GM23338 (cell line): ENCODE measurements at regions not wholly inside any gene's neighbourhood (a gene's known extent, or its start where the extent isn't known, plus 50 kb on each side); places are given as distances from the start of the nearest gene placed in this dataset.

ENCODE experiments used
- ATAC-seq: fragments of 200-7000 bp; cut with Tn5 transposase; 3 replicates; pipeline ENCODE4 v1.9.1; 2020
- DNase-seq: peaks from one replicate; pipeline ENCODE4 v3.0.0-alpha.2; 2015; ENCODE audit warnings: low spot score
- H2AFZ ChIP-seq: fragments of 200-600 bp; sonication (generic); 2 replicates; pipeline ENCODE4 v1.8.0; 2016; ENCODE audit warnings: antibody characterized with exemption, mild to moderate bottlenecking, moderate library complexity
- H3F3A ChIP-seq: fragments of 200-600 bp; sonication (generic); replicated peaks from 2 replicates; pipeline ENCODE4 v1.8.0; 2017; ENCODE audit warnings: antibody characterized with exemption, mixed run types, low read depth
- H3K27ac ChIP-seq: fragments of 200-600 bp; sonication (generic); 2 replicates; pipeline ENCODE4 v1.6.1; 2016; ENCODE audit warnings: low read depth
- H3K27me3 ChIP-seq: fragments of 200-600 bp; sonication (generic); 2 replicates; pipeline ENCODE4 v1.8.0; 2016; ENCODE audit warnings: mild to moderate bottlenecking, mixed run types, moderate library complexity; ENCODE audit not compliant: insufficient read depth
- H3K36me3 ChIP-seq: fragments of 200-600 bp; sonication (generic); 2 replicates; pipeline ENCODE4 v1.8.0; 2016; ENCODE audit warnings: mild to moderate bottlenecking; ENCODE audit not compliant: insufficient read depth
- H3K4me1 ChIP-seq: fragments of 200-600 bp; sonication (generic); 2 replicates; pipeline ENCODE4 v1.8.0; 2016; ENCODE audit warnings: mild to moderate bottlenecking, moderate library complexity; ENCODE audit not compliant: insufficient read depth
- H3K4me2 ChIP-seq: fragments of 200-600 bp; sonication (generic); 2 replicates; pipeline ENCODE4 v1.7.1; 2017; ENCODE audit warnings: mixed run types
- H3K4me3 ChIP-seq: fragments of 200-600 bp; sonication (generic); 2 replicates; pipeline ENCODE4 v1.6.1; 2016; ENCODE audit warnings: mixed run types
- H3K79me2 ChIP-seq: fragments of 200-600 bp; sonication (generic); replicated peaks from 2 replicates; pipeline ENCODE4 v1.8.0; 2017; ENCODE audit warnings: mild to moderate bottlenecking; ENCODE audit not compliant: insufficient read depth
- H3K9me2 ChIP-seq: fragments of 200-600 bp; sonication (generic); 2 replicates; pipeline ENCODE4 v1.8.0; 2017; ENCODE audit not compliant: insufficient read depth
- H4K20me1 ChIP-seq: fragments of 200-600 bp; sonication (generic); replicated peaks from 2 replicates; pipeline ENCODE4 v1.8.0; 2017; ENCODE audit warnings: mild to moderate bottlenecking; ENCODE audit not compliant: insufficient read depth
- H3K27ac Mint-ChIP-seq: 2 replicates; pipeline ENCODE4 v1.8.0; 2020; ENCODE audit warnings: inconsistent platforms, mild to moderate bottlenecking, moderate library complexity, mixed read lengths
- H3K27me3 Mint-ChIP-seq: 3 replicates; pipeline ENCODE4 v1.8.0; 2022; ENCODE audit warnings: low read depth, mild to moderate bottlenecking, moderate library complexity, mixed read lengths, inconsistent platforms; ENCODE audit not compliant: insufficient read depth, poor library complexity
- H3K36me3 Mint-ChIP-seq: 3 replicates; pipeline ENCODE4 v1.8.0; 2021; ENCODE audit warnings: low read depth, mild to moderate bottlenecking, inconsistent platforms, moderate library complexity, mixed read lengths
- H3K4me1 Mint-ChIP-seq: 3 replicates; pipeline ENCODE4 v1.8.0; 2020; ENCODE audit warnings: mild to moderate bottlenecking, inconsistent platforms, mixed read lengths
- H3K4me3 Mint-ChIP-seq: 3 replicates; pipeline ENCODE4 v1.8.0; 2021; ENCODE audit warnings: moderate library complexity, mild to moderate bottlenecking, inconsistent platforms, mixed read lengths
- H3K9me3 Mint-ChIP-seq: 3 replicates; pipeline ENCODE4 v1.8.0; 2020; ENCODE audit warnings: moderate library complexity, mild to moderate bottlenecking, inconsistent platforms, mixed read lengths
- CTCF ChIP-seq, 2 experiments: fragments of 200-600 bp in 1 of 2; sonication (generic) in 1 of 2; conservative IDR thresholded peaks; 2 replicates each; pipeline versions ENCODE4 v1.5.1 to v1.6.1; 2016 to 2017; ENCODE audit warnings: antibody characterized with exemption in 2 of 2, low read depth in 2 of 2, mild to moderate bottlenecking in 2 of 2, moderate library complexity in 1 of 2
- ETS1 ChIP-seq: IDR thresholded peaks from 2 replicates; pipeline ENCODE4 v1.6.1; 2016; ENCODE audit warnings: antibody characterized with exemption
- EZH2 ChIP-seq: fragments of 200-600 bp; sonication (generic); IDR thresholded peaks from one replicate; pipeline ENCODE4 v1.8.0; 2017; ENCODE audit warnings: antibody characterized with exemption, mild to moderate bottlenecking, low read depth; ENCODE audit not compliant: unreplicated experiment
- EZH2phosphoT487 ChIP-seq: fragments of 200-600 bp; sonication (generic); IDR thresholded peaks from one replicate; pipeline ENCODE4 v1.8.1; 2018; ENCODE audit warnings: antibody characterized with exemption; ENCODE audit not compliant: unreplicated experiment
- JUNB ChIP-seq: IDR thresholded peaks from one replicate; pipeline ENCODE4 v1.6.1; 2016; ENCODE audit warnings: antibody characterized with exemption; ENCODE audit not compliant: unreplicated experiment
- NANOG ChIP-seq: IDR thresholded peaks from 2 replicates; pipeline ENCODE4 v1.6.1; 2016; ENCODE audit warnings: antibody characterized with exemption, borderline replicate concordance
- POLR2AphosphoS5 ChIP-seq: IDR thresholded peaks from 2 replicates; pipeline ENCODE4 v1.6.1; 2016; ENCODE audit warnings: antibody characterized with exemption, low read depth
- REST ChIP-seq: IDR thresholded peaks from one replicate; pipeline ENCODE4 v1.6.1; 2018; ENCODE audit warnings: antibody characterized with exemption; ENCODE audit not compliant: unreplicated experiment
- STAT1 ChIP-seq: IDR thresholded peaks from one replicate; pipeline ENCODE4 v1.6.1; 2016; ENCODE audit warnings: antibody characterized with exemption; ENCODE audit not compliant: unreplicated experiment
- ZNF114 ChIP-seq: fragments of 250-450 bp; sonication (Bioruptor Pico); IDR thresholded peaks from 2 replicates; pipeline ENCODE4 v1.5.0; 2020; ENCODE audit warnings: mild to moderate bottlenecking, moderate library complexity
- ZNF331 ChIP-seq: fragments of 250-450 bp; sonication (Bioruptor Pico); IDR thresholded peaks from 2 replicates; pipeline ENCODE4 v1.5.0; 2020; ENCODE audit warnings: low read depth, mild to moderate bottlenecking, moderate library complexity
- TF ChIP-seq, protein P1 (sequence below): fragments of 250-450 bp; sonication (Bioruptor Pico); IDR thresholded peaks from 2 replicates; pipeline ENCODE4 v1.5.0; 2020; ENCODE audit warnings: mild to moderate bottlenecking, moderate library complexity

GRCh38 chr14:54339771-54340170 lies 57.0 kb upstream of the CDKN3 start (continued):
- TF ChIP-seq, protein P1, sequence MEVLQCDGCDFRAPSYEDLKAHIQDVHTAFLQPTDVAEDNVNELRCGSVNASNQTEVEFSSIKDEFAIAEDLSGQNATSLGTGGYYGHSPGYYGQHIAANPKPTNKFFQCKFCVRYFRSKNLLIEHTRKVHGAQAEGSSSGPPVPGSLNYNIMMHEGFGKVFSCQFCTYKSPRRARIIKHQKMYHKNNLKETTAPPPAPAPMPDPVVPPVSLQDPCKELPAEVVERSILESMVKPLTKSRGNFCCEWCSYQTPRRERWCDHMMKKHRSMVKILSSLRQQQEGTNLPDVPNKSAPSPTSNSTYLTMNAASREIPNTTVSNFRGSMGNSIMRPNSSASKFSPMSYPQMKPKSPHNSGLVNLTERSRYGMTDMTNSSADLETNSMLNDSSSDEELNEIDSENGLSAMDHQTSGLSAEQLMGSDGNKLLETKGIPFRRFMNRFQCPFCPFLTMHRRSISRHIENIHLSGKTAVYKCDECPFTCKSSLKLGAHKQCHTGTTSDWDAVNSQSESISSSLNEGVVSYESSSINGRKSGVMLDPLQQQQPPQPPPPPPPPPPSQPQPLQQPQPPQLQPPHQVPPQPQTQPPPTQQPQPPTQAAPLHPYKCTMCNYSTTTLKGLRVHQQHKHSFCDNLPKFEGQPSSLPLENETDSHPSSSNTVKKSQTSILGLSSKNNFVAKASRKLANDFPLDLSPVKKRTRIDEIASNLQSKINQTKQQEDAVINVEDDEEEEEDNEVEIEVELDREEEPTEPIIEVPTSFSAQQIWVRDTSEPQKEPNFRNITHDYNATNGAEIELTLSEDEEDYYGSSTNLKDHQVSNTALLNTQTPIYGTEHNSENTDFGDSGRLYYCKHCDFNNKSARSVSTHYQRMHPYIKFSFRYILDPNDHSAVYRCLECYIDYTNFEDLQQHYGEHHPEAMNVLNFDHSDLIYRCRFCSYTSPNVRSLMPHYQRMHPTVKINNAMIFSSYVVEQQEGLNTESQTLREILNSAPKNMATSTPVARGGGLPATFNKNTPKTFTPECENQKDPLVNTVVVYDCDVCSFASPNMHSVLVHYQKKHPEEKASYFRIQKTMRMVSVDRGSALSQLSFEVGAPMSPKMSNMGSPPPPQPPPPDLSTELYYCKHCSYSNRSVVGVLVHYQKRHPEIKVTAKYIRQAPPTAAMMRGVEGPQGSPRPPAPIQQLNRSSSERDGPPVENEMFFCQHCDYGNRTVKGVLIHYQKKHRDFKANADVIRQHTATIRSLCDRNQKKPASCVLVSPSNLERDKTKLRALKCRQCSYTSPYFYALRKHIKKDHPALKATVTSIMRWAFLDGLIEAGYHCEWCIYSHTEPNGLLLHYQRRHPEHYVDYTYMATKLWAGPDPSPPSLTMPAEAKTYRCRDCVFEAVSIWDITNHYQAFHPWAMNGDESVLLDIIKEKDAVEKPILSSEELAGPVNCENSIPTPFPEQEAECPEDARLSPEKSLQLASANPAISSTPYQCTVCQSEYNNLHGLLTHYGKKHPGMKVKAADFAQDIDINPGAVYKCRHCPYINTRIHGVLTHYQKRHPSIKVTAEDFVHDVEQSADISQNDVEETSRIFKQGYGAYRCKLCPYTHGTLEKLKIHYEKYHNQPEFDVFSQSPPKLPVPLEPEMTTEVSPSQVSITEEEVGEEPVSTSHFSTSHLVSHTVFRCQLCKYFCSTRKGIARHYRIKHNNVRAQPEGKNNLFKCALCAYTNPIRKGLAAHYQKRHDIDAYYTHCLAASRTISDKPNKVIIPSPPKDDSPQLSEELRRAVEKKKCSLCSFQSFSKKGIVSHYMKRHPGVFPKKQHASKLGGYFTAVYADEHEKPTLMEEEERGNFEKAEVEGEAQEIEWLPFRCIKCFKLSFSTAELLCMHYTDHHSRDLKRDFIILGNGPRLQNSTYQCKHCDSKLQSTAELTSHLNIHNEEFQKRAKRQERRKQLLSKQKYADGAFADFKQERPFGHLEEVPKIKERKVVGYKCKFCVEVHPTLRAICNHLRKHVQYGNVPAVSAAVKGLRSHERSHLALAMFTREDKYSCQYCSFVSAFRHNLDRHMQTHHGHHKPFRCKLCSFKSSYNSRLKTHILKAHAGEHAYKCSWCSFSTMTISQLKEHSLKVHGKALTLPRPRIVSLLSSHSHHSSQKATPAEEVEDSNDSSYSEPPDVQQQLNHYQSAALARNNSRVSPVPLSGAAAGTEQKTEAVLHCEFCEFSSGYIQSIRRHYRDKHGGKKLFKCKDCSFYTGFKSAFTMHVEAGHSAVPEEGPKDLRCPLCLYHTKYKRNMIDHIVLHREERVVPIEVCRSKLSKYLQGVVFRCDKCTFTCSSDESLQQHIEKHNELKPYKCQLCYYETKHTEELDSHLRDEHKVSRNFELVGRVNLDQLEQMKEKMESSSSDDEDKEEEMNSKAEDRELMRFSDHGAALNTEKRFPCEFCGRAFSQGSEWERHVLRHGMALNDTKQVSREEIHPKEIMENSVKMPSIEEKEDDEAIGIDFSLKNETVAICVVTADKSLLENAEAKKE: no peak
- TF ChIP-seq ETS1: no peak
- TF ChIP-seq NANOG: no peak; the same call in 1 of the 2 replicates
- TF ChIP-seq EZH2phosphoT487: no peak
- TF ChIP-seq ZNF331: no peak
- no peak for TF ChIP-seq ZNF114 (CRISPR knock-in tag)
- no peak for TF ChIP-seq POLR2AphosphoS5

DNA sequence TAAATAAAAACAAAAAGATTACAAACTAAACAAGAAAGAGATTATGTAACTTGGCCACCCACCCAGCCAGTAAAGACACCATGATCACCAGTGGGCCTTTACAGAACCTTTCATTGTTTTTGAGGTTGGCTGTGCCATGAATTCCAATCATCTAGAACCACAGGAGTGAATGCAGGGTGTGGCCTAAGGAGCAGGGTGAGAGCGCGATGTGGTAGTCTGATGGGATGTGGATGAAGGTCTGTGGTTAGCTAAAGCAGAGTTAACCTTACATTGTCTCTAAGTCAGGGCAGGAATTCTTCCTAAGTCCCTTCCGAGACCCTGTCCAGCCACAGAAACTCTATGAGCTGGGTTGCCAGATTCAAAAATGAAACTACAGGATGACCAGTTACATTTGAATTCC lies 54.0 kb upstream of the CDKN3 start:
- H3K9me2 ChIP-seq: 0 out of 2 replicates have a peak, but pooled peaks cover 2% of the 10 kb centered on the region
- no peak overlapping the region for H2AFZ ChIP-seq
- no peaks in the 10 kb centered on the region for H3K36me3 ChIP-seq
- H3K27me3 Mint-ChIP-seq: peaks cover 2% of the 10 kb centered on the region
- no peaks in the 10 kb centered on the region; the same call in 2 of the 3 replicates for H3K9me3 Mint-ChIP-seq
- DNase-seq (no peak), ATAC-seq (no peak)
- H3K4me2 ChIP-seq: no peak overlapping the region
- no peak overlapping the region for H3K27ac Mint-ChIP-seq
- H3F3A ChIP-seq: no peaks in the 10 kb centered on the region
- no peaks in the 10 kb centered on the region for H4K20me1 ChIP-seq
- H3K79me2 ChIP-seq: no peaks in the 10 kb centered on the region
- peaks cover 26% of the 10 kb centered on the region for H3K4me1 Mint-ChIP-seq
- H3K36me3 Mint-ChIP-seq: no peaks in the 10 kb centered on the region
- peaks cover 21% of the 10 kb centered on the region for H3K4me1 ChIP-seq
- H3K27ac ChIP-seq: no peak overlapping the region
- H3K4me3 Mint-ChIP-seq: no peak overlapping the region
- no peaks in the 10 kb centered on the region for H3K27me3 ChIP-seq
- no peak overlapping the region for H3K4me3 ChIP-seq
- TF ChIP-seq REST (no peak), NANOG (no peak), ZNF331 (no peak), EZH2phosphoT487 (no peak), ETS1 (no peak), EZH2 (no peak), JUNB (no peak), CTCF (conservative IDR thresholded peaks at IDR 0.05; ENCODE audit: low read depth in 2 of 2) (no peak), ZNF114 (CRISPR knock-in tag) (no peak), POLR2AphosphoS5 (no peak), STAT1 (no peak)
